CD4-positive, alpha-beta T cell (primary cell): ENCODE measurements at regions not wholly inside any gene's neighbourhood (a gene's known extent, or its start where the extent isn't known, plus 50 kb on each side); places are given as distances from the start of the nearest gene placed in this dataset.

Source experiments
- ATAC-seq: fragments of 200-7000 bp; cut with Tn5 transposase; one replicate; pipeline ENCODE4 v1.10.0; 2022; ENCODE audit warnings: mild to moderate bottlenecking; ENCODE audit not compliant: poor library complexity
- CTCF ChIA-PET: fragments of 350-600 bp; sonication (Branson Sonifier 250); formaldehyde crosslinking; loops from one replicate; lab custom pipeline; 2021; ENCODE audit warnings: antibody characterized with exemption, inconsistent platforms; lab: Charles Lee
- POLR2A ChIA-PET: fragments of 350-600 bp; sonication (Branson Sonifier 250); formaldehyde crosslinking; loops from one replicate; lab custom pipeline; 2021; ENCODE audit warnings: antibody characterized with exemption, inconsistent platforms; lab: Charles Lee
- DNase-seq, 14 experiments: peaks; one replicate each; pipeline ENCODE4 v3.0.0-alpha.2; 2013 to 2020; ENCODE audit warnings: mixed read lengths in 2 of 14
- H3K27ac ChIP-seq, 2 donors: one replicate each; pipeline versions ENCODE4 v1.5.1 to v1.7.0; 2013; ENCODE audit warnings: low read length in 2 of 2, low read depth in 1 of 2, mild to moderate bottlenecking in 1 of 2
- H3K27me3 ChIP-seq, 2 experiments: 1 replicate in 1 of 2; 2 replicates in 1 of 2; pipeline versions ENCODE4 v1.6.1 to v1.7.0; 2013; ENCODE audit warnings: low read length in 2 of 2, control low read depth in 1 of 2, mild to moderate bottlenecking in 1 of 2, moderate library complexity in 1 of 2; ENCODE audit not compliant: insufficient read depth in 2 of 2, control insufficient read depth in 1 of 2
- H3K36me3 ChIP-seq: one replicate; pipeline ENCODE4 v1.6.1; 2013; ENCODE audit warnings: low read length, control low read depth; ENCODE audit not compliant: insufficient read depth
- H3K4me1 ChIP-seq: one replicate; pipeline ENCODE4 v1.6.1; 2013; ENCODE audit warnings: low read length, control low read depth; ENCODE audit not compliant: insufficient read depth
- H3K4me3 ChIP-seq: one replicate; pipeline ENCODE4 v1.5.1; 2013; ENCODE audit warnings: mild to moderate bottlenecking, low read length, moderate library complexity
- H3K9me3 ChIP-seq, 2 experiments: 1 replicate in 1 of 2; 2 replicates in 1 of 2; pipeline versions ENCODE4 v1.6.1 to v1.7.0; 2013; ENCODE audit warnings: low read length in 2 of 2, mild to moderate bottlenecking in 2 of 2, control low read depth in 1 of 2, moderate library complexity in 1 of 2; ENCODE audit not compliant: control insufficient read depth in 1 of 2, insufficient read depth in 1 of 2
- H3K27ac Mint-ChIP-seq: one replicate; pipeline ENCODE4 v1.8.0; 2020; ENCODE audit warnings: mixed read lengths
- H3K27me3 Mint-ChIP-seq: one replicate; pipeline ENCODE4 v1.8.0; 2021; ENCODE audit warnings: mixed read lengths
- H3K36me3 Mint-ChIP-seq: one replicate; pipeline ENCODE4 v1.8.0; 2021; ENCODE audit warnings: low read depth, mixed read lengths
- H3K4me1 Mint-ChIP-seq: one replicate; pipeline ENCODE4 v1.8.0; 2021; ENCODE audit warnings: low read depth, mixed read lengths
- H3K4me3 Mint-ChIP-seq: one replicate; pipeline ENCODE4 v1.8.0; 2020; ENCODE audit warnings: mild to moderate bottlenecking, mixed read lengths
- H3K9me3 Mint-ChIP-seq: one replicate; pipeline ENCODE4 v1.8.0; 2020; ENCODE audit warnings: mixed read lengths
- intact Hi-C, 2 experiments: fragments of 100-400 bp; cut with DNase I in 1 of 2; cut with micrococcal nuclease in 1 of 2; formaldehyde crosslinking; loops; one replicate each; pipeline versions ENCODE4 v1.15.1 to v1.9.0; 2023 to 2025; cut with DNase I, micrococcal nuclease
- TF ChIP-seq, protein P1 (sequence below): fragments of 200-600 bp; IDR thresholded peaks from one replicate; pipeline ENCODE4 v1.8.0; 2022; ENCODE audit warnings: antibody characterized with exemption, mild to moderate bottlenecking

DNA sequence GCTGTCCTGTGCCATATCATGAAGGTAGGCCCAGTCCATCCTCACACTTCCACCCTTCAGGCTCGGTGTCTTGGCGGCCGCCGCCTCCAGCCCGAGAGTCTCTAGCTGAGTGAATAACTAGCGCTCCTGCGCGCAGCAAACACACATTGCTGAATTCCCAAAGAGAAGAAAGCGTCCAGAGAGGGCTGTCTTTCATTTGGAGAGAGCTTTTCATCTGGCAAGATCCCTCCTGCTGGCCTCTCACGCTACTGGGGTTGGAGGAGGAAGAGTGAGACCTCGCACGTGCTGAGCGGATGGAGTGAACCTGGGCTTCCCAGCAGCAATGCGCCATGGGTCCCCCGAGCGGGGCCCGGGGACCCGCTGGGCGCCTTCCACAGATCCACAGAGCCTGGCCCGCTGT is 73.2 kb downstream of the NCR2 start:
- peaks cover 31% of the 10 kb centered on the region for H3K27me3 Mint-ChIP-seq
- Histone ChIP-seq H3K27me3 (peaks cover 8 to 14% of the 10 kb centered on the region in 2 experiments), H3K36me3 (no peaks in the 10 kb centered on the region), H3K27ac (no peak overlapping the region), H3K4me1 (no peaks in the 10 kb centered on the region), H3K4me3 (no peak overlapping the region), H3K9me3 (peaks cover 6 to 9% of the 10 kb centered on the region in 2 experiments)
- intact Hi-C loops, result no loop called here
- DNase-seq (no peak), ATAC-seq (no peak)
- no peaks in the 10 kb centered on the region for H3K4me1 Mint-ChIP-seq
- POLR2A ChIA-PET, result no interaction called here
- H3K27ac Mint-ChIP-seq, result no peak overlapping the region
- TF ChIP-seq, protein P1, sequence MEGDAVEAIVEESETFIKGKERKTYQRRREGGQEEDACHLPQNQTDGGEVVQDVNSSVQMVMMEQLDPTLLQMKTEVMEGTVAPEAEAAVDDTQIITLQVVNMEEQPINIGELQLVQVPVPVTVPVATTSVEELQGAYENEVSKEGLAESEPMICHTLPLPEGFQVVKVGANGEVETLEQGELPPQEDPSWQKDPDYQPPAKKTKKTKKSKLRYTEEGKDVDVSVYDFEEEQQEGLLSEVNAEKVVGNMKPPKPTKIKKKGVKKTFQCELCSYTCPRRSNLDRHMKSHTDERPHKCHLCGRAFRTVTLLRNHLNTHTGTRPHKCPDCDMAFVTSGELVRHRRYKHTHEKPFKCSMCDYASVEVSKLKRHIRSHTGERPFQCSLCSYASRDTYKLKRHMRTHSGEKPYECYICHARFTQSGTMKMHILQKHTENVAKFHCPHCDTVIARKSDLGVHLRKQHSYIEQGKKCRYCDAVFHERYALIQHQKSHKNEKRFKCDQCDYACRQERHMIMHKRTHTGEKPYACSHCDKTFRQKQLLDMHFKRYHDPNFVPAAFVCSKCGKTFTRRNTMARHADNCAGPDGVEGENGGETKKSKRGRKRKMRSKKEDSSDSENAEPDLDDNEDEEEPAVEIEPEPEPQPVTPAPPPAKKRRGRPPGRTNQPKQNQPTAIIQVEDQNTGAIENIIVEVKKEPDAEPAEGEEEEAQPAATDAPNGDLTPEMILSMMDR, result no peak
- no peaks in the 10 kb centered on the region for H3K36me3 Mint-ChIP-seq
- H3K4me3 Mint-ChIP-seq, result no peak overlapping the region
- H3K9me3 Mint-ChIP-seq, result no peaks in the 10 kb centered on the region
- CTCF ChIA-PET, result no interaction called here

GRCh38 chr6:41408982-41409381 is 73.6 kb downstream of the NCR2 start:
- intact Hi-C loops, result no loop called here
- Mint-ChIP-seq H3K36me3 (no peaks in the 10 kb centered on the region), H3K27ac (no peak overlapping the region), H3K4me1 (no peaks in the 10 kb centered on the region), H3K4me3 (no peak overlapping the region), H3K9me3 (no peaks in the 10 kb centered on the region), H3K27me3 (peaks cover 35% of the 10 kb centered on the region)
- H3K4me3 ChIP-seq, result no peak overlapping the region
- DNase-seq (no peak), ATAC-seq (no peak)
- H3K27me3 ChIP-seq, result peaks cover 8 to 18% of the 10 kb centered on the region in 2 experiments
- no peaks in the 10 kb centered on the region for H3K4me1 ChIP-seq
- no peaks in the 10 kb centered on the region for H3K36me3 ChIP-seq
- peaks cover 6 to 9% of the 10 kb centered on the region in 2 experiments for H3K9me3 ChIP-seq
- H3K27ac ChIP-seq, result no peak overlapping the region
- POLR2A ChIA-PET, result no interaction called here
- CTCF ChIA-PET, result no interaction called here
- TF ChIP-seq, protein P1, result no peak

- Mint-ChIP-seq H3K27me3 (peaks cover 37% of the 10 kb centered on the region), H3K27ac (no peak overlapping the region), H3K36me3 (no peaks in the 10 kb centered on the region), H3K9me3 (no peaks in the 10 kb centered on the region), H3K4me3 (no peak overlapping the region), H3K4me1 (no peaks in the 10 kb centered on the region)
- ChIA-PET POLR2A (no interaction called here), CTCF (no interaction called here)
- Histone ChIP-seq H3K27ac (no peak overlapping the region), H3K4me1 (no peaks in the 10 kb centered on the region), H3K9me3 (peaks cover 6 to 9% of the 10 kb centered on the region in 2 experiments), H3K27me3 (peaks cover 9 to 20% of the 10 kb centered on the region in 2 experiments), H3K36me3 (no peaks in the 10 kb centered on the region), H3K4me3 (no peak overlapping the region)
- TF ChIP-seq, protein P1, result no peak
- intact Hi-C loops, result no loop called here
- DNase-seq, result no peak
- no peak for ATAC-seq
Measured at GRCh38 chr6:41409489-41409888, 74.1 kb downstream of the NCR2 start.
